ENCODE measurements at regions not wholly inside any gene's neighbourhood (a gene's known extent, or its start where the extent isn't known, plus 50 kb on each side); places are given as distances from the start of the nearest gene placed in this dataset.

DNA sequence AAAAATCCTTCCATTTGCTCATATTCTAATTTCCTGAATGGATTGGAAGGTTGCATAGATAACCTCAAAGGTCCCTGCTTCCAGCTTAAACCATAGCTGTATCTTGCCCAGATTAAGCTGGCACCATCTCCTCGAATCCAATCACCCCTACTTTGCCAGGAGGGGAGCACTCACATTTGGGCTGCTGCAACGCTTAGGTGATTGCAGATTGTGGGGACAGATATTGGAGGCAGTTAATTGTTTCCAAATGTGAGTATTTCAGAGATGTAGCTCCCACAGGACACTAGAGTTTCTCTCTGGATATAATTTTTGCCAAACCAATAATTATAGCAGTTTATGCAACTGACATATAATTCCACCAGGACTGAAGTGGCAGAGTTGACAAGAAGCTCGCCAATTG lies 53.5 kb upstream of the ACSL1 start:
- no peak for DNase-seq (ENCODE audit: low spot score)

GRCh38 chr4:184882276-184882675 lies 56.5 kb upstream of the ACSL1 start:
- DNase-seq (ENCODE audit: low spot score) = no peak

- no peak for DNase-seq (ENCODE audit: low spot score)
Observed at GRCh38 chr4:184883024-184883423, 57.3 kb upstream of the ACSL1 start.

DNA sequence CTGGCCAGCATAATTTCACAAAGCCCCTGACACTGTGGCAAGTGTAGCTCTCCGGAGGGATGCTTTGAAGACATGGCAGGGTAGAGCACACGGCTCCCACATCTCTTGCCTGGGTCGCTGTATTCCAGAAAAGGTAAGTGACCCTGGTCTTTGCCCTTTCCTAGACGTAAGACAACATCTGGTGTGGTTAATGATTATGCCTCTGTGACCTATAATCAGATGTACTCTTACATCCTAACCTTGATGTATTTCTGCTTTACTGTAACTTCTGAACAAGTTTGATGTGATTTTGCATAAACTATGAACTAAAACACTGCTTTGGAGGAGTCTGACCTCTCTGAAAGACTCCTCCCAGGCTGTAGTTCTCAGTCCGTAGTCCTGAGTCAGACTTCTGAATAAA lies 59.1 kb upstream of the ACSL1 start:
- DNase-seq (ENCODE audit: low spot score) = no peak

DNA sequence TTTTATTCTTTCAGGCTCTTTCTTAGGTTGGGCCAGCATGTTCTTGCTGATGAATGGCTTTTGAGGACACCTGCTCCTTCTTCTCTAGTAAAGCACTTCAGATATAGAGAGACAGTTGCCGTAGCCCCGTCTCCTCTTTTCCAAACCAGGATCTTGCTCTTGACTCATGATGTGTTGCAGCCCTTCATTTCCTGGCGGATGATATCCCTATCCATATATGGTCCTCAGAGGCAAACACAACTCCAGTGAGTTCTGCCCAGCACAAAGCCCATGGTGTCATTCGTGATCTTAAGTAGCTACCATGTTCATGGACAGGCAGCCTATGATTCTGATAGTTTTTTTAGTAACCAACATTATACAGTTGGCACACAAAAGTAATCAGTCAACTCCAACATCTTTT lies 59.8 kb upstream of the ACSL1 start:
- no peak for DNase-seq (ENCODE audit: low spot score)

GRCh38 chr4:184887333-184887732 lies 61.6 kb upstream of the ACSL1 start:
- no peak for DNase-seq (ENCODE audit: low spot score)

GRCh38 chr4:184887947-184888346 lies 62.2 kb upstream of the ACSL1 start:
- DNase-seq (ENCODE audit: low spot score) = no peak

DNA sequence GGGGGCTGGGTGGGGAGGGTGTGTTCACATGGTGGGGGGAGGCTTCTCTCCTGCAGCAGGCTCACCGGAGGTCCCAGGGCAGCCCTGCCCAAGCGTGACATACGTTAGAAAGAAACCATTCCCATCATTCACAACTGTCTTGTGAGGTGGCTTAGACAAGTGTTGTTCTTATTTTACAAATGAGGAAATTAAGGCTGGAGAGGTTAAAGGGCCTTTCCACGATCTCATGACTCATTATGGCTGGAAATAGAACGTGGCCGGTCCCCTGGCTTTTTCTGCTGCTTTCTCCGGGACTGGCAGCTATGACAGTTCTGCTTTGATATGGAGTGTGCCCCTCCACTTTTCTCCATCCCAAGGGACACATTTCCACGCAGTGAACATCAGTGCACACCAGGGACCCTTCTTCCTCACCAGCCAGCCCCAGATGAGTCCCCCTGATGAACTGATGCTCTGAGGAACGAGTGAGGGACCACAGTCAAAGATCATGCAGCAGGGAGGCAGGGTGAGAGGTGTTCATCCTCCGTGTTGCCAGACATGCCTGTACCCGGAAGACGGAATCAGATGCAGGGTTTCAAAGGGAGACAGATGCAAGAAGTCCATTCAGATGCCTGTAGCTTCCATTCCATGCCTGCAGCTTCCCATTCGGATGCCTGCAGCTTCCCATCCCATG lies 64.0 kb upstream of the ACSL1 start:
- no peak for DNase-seq (ENCODE audit: low spot score)

- DNase-seq (ENCODE audit: low spot score) = no peak
Observed at GRCh38 chr4:184890499-184890898, 64.7 kb upstream of the ACSL1 start.

DNA sequence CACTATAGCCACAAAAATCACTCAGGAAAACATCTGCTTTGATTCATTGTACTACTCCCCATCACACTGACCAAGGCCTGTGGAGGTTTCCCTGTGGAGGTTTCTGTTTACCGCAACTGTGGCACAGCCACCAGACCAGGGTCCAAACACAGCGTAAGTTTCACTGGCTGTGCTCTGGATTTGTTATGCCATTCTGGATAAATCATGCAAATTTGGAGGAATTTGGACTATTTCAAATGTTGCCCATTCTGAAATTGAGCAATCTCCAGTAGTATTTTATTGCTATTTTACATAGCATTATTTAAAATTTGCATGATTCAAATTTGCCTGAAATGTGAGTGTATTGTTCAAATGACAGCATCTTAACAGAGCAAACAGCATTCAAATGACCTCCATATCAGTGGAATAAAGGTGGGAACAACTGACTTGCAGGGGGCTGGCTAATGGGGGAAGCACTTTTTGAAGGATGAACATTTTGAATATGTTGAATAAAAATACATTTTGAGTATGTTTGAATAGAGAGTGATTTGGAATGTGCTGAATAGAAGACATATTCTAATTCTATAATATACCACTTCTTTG lies 66.1 kb upstream of the ACSL1 start:
- DNase-seq (ENCODE audit: low spot score) = no peak

DNA sequence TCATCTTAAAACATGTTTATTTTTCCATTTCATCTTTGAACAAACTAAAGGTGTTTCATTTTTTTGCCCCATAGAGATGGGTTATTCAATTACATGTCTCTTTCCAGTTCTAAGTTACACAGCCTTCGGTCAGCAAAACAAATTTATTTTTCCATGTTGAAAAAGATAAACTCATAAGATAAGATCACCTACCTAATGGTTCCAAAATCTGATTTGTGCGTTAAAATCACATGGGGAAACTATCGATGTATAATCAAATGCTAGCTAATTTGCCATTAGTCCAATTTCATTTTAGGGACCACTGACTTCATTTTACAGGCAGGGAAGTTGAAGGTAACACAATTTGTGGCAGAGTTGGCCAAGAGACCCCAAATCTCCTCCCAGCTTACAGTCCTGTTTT lies 67.2 kb upstream of the ACSL1 start:
- DNase-seq (ENCODE audit: low spot score) = no peak

DNA sequence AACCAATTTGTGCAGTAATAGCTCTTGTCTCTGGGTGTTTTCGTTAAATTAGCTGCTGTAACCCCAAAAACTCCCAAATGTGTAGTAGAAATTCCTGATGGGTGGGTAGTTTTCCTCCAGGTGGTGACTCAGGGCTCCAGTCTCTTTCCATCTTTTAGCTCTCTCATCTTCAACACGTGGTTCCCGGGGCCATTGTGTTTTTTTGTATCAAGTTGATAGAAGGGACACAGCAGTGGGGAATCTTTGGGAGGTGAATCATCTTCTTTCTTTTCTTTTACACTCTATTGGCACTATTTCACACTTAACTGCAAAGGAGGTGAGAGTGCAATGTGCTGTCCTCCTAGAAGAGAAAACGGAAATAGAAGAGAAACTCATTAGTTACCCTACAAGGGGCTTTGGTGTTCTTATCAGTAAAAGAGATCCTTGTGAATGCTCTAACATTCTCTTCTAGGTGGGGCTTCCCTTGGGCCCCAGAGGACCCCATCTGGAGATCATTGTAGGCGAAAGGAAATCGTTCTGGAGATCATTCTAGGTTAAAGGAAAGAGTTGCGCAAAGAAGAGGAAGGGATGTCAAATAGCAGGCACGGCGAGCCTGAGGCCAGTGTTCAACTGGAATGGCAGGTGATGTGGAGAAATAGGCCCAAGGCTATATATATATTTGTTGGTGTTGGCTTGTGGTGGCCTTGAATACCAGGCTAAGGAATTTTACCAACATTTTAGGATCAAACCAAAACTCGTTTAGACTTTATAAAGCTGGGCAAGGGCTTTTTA lies 68.2 kb upstream of the ACSL1 start:
- DNase-seq (ENCODE audit: low spot score) = no peak

DNA sequence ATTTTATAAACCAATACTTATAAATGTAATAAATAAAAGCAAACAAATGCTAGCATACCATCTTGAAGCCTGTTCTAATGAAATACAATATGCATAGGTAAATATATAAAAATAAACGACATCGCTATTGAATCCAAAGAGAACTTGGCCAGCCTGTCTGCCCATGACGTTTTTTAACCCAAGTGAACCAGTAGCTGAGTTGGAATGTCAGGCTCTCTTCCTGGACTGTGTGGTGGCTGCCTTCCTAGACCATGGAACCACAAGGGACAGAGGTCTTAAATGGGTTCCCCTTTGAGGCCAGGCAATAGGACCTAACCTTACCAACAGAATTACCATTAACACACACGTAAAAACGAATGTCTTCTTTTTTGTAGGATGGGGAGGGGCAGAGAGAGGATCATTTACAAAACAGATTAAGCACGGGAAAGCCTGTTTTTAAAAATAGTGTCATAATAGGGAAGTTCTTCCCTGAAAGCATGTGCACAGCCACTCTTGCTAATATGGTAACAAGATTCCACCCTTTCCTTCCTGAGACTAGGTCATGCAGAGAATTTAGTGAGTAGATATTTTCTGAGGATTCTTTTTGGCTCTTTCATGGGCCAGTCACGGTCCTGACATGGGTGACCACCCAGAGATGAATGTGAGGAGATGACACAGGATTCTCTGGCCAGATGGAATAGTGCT lies 69.4 kb upstream of the ACSL1 start:
- DNase-seq (ENCODE audit: low spot score) = no peak

- DNase-seq (ENCODE audit: low spot score) = no peak
Observed at GRCh38 chr4:184896868-184897715, 71.3 kb upstream of the ACSL1 start.

- DNase-seq (ENCODE audit: low spot score) = no peak
Observed at GRCh38 chr4:184897895-184898294, 72.1 kb upstream of the ACSL1 start.

- no peak for DNase-seq (ENCODE audit: low spot score)
Observed at GRCh38 chr4:184898793-184899192, 73.0 kb upstream of the ACSL1 start.

DNA sequence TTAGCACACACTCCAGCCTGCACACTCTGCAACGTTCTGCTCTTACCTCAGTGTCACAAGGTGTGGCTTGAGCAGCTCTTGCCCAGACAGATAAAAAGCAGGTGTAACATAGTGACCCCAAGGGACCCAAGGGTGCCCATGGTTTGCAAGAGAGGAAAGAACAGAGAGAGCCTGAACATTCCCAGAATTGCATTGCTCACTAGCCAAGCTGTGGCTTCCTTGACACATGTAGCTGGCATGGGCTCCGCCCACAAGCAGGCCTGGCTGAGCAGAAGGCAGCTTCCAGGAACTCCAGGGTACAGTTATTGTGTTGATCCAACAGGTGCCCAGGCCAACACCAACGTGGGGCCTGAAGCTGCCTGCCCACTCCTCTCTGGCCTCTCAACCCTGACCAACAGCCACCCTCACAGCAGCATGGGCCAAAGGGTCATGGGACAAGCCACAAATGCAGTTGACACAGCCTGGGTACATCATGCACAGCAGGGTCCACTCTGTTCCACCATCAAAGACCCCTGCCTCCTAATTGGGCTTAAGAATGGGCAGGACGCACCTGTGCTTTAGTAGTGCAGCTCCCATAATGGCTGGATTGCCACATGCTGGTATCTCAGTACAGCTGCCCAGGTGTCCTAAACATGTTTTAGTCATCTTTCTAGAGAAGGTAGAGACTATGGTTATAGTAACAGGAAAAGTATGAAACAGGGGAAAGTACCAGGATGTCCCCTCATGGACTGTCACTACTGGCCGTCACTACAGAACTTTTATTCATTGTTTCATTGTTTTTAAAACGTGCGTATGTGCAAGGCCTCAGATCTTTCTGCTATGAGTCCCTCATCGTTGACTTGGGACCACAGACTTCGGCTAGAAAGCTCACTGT lies 73.7 kb upstream of the ACSL1 start:
- peak; percentile 20 for DNase-seq (ENCODE audit: low spot score)

GRCh38 chr4:184900184-184900583 lies 74.4 kb upstream of the ACSL1 start:
- no peak for DNase-seq (ENCODE audit: low spot score)

DNA sequence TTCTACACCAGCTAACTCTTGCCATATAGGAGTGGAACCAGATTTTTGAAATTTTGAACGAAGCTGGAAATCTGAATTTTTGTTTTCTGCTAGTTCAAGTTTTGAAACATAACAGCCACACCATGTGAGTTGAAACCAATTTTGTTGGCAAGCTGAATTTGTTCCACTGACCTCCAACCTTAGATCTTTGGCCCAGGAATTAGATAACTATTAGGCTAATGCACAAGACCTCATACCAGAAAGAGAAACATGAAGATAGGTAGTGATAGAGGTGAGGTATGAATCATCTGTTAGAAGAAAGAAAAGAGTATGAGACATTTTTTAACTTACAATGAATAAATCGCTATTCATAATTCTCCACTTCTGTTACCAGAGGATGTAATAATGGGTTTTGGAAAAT lies 76.8 kb upstream of the ACSL1 start:
- DNase-seq (ENCODE audit: low spot score) = no peak

- no peak for DNase-seq (ENCODE audit: low spot score)
Observed at GRCh38 chr4:184906480-184907097, 80.8 kb upstream of the ACSL1 start.

DNA sequence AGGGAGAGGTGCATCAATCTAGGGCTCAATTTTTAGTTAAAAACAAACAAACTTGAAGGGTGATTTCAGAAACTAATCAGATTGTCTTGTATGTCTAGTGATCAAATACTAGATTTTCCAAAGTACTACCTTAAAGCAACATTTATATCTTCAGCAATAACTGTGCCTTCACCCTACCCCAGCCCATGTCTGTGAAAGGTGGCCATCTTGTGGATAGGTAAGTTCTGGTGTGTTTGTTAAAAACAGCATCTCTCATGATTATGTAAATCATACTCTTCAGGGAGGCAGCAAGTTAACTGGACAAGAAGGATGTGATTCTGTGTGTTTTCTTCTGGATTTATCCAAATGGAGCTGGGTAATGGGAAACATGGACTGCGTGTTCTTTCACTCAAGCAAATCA lies 81.4 kb upstream of the ACSL1 start:
- DNase-seq (ENCODE audit: low spot score) = no peak
